AG09309 (cell line): ENCODE measurements at regions not wholly inside any gene's neighbourhood (a gene's known extent, or its start where the extent isn't known, plus 50 kb on each side); places are given as distances from the start of the nearest gene placed in this dataset.
"Not testable (repeated sequence)": the region's sequence is repeated elsewhere in the genome, so short reads cannot be mapped to it uniquely, and the experiment has no call there.

Experiments
- DNase-seq: peaks from one replicate; pipeline ENCODE4 v3.0.0-alpha.2; 2010; ENCODE audit warnings: low read depth
- H3K4me3 ChIP-seq: 2 replicates; pipeline ENCODE4 v1.5.1; 2011; ENCODE audit warnings: mild to moderate bottlenecking, low read depth, low read length, moderate library complexity; ENCODE audit not compliant: control insufficient read depth
- TF ChIP-seq, protein P1 (sequence below): IDR thresholded peaks from 2 replicates; pipeline ENCODE4 v1.5.1; 2011; ENCODE audit warnings: mild to moderate bottlenecking, low read depth, low read length, inconsistent platforms; ENCODE audit not compliant: insufficient read depth, control insufficient read depth; ENCODE audit errors: missing control alignments

DNA sequence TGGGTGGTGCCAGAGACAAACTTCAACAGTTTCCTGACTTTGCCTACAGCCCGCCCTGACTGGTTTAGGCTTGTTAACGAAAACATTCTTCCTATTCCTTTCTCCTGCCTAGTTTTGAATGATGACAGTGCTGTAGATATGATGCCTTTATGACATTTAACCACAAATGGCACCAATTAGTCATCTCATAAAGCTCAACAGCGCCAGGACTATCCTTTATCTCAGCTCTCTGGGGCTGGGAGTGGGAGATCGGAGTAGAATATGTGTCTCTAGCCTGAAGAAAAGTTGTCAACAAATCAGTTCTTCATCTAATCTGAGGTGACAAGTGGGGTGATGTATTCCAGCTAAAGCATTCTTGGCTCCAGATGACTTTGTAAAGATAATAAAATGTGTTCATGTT is 64.6 kb upstream of the SH3RF1 start:
- TF ChIP-seq, protein P1, sequence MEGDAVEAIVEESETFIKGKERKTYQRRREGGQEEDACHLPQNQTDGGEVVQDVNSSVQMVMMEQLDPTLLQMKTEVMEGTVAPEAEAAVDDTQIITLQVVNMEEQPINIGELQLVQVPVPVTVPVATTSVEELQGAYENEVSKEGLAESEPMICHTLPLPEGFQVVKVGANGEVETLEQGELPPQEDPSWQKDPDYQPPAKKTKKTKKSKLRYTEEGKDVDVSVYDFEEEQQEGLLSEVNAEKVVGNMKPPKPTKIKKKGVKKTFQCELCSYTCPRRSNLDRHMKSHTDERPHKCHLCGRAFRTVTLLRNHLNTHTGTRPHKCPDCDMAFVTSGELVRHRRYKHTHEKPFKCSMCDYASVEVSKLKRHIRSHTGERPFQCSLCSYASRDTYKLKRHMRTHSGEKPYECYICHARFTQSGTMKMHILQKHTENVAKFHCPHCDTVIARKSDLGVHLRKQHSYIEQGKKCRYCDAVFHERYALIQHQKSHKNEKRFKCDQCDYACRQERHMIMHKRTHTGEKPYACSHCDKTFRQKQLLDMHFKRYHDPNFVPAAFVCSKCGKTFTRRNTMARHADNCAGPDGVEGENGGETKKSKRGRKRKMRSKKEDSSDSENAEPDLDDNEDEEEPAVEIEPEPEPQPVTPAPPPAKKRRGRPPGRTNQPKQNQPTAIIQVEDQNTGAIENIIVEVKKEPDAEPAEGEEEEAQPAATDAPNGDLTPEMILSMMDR, result no peak
- no peak for DNase-seq
- no peak overlapping the region for H3K4me3 ChIP-seq

DNA sequence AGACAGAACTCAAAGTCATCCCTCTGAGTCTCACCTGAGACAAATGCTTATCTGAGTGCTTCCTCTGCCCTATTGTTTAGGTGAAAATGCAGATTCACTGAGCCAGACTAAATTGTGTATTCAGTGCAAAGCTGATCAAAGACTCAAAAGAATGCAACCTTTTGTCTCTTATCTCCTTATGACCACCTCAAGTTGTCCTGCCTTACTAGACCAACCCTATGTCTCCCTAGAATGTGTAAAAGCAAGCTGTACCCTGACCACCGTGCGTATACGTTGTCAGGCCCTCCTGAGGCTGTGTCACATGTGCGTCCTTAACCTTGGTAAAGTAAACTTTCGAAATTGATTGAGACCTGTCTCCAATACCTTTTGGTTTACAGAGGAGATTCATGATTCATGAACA is 63.6 kb upstream of the SH3RF1 start:
- H3K4me3 ChIP-seq, result no peak overlapping the region
- no peak for DNase-seq
- TF ChIP-seq, protein P1, result no peak

DNA sequence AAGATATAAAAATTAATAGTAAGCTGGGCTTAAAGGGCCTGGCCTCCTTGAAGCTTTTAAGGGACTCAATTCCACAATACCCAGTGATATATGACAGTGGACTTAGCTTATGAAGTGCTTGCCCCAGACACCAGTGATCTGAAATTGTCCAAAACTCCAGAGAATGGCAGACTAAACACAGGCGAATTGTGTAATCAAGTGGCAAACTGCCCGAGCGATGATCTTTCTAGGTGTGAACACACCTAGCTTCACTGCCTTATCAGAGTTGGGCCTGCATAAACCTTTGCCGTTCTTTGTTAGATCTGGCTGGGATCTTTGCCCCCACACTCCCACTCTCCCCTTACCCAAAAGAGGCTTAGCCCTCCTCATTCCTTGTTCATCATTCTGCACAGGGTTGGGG is 62.5 kb upstream of the SH3RF1 start:
- H3K4me3 ChIP-seq, result no peak overlapping the region
- no peak for DNase-seq
- TF ChIP-seq, protein P1, result no peak

DNA sequence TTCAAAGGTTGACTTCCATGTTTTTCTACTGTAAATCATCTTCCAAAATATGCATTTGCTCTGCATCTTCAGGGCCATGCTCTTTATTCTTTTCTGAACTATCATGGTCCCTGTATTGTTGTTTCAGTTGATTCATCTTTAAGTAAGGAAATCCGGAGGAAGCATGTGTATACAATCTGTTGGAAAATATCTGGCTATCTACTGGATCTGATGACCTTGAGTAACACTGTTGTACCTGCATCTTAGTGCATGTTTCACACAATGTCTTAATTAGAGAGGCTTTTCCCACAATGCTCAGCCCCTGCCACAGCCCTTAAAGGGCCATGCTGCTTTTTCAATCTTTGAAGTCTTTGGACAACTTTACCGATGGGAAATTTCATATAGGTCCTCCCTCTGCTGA is 61.8 kb upstream of the SH3RF1 start:
- TF ChIP-seq, protein P1, result no peak
- DNase-seq, result no peak
- H3K4me3 ChIP-seq, result no peak overlapping the region

DNA sequence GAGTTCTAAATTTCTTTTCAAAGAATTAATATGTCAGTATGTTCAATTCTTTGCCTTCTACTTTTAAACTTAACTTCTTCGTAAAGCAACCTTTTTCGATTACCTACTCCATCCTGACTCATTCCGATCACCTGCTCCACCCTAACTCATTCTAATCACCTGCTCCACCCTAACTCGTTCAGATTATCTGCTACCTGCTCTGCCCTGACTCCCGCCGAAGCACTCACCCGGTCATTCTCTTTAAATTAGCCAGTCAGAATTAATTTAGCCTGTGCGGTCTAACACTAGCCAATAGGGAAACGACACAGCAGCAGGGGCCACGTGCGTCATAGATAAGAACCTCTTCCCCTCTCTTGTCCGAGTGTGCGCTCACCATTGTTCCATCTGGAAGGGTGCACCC is 60.1 kb upstream of the SH3RF1 start:
- no peak for DNase-seq
- TF ChIP-seq, protein P1, result no peak
- no peak overlapping the region for H3K4me3 ChIP-seq

DNA sequence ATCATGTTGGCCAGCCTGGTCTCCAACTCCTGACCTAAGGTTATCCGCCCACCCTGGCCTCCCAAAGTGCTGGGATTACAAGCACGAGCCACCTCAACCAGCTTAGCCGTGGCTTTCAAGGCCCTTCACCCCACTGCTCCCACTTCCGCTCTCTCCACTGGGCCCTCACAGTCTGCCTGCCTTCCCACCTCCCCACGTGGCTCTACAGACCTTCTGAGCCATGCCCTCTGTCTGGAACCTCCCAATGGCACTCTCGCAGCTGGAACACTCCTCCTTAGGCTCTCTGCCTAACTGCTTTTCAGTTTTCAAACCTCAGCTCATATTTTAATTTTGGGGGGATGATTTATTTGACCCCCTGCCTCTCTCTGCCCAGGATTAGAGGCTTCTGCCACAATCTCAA is 59.3 kb upstream of the SH3RF1 start:
- TF ChIP-seq, protein P1, result no peak
- no peak overlapping the region for H3K4me3 ChIP-seq
- DNase-seq, result no peak

DNA sequence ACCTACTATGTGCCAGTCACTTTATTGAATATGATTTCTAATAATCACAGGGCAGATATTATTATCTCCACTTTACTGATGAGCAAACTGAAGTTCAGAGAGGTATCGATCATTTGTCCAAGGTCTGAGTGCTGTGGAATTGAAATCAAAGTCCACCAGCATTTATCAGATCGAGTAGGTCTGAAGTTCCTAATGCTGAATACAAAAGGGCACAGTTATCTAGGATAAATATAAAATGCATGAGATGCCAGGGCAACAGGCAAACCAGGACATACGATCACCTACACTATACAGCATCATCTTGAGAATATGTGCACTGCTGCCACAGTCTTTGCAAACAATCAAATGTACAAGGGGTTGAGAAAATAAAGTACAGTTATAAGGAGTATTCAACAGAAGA is 57.2 kb upstream of the SH3RF1 start:
- no peak for DNase-seq
- TF ChIP-seq, protein P1, result no peak
- no peak overlapping the region for H3K4me3 ChIP-seq

DNA sequence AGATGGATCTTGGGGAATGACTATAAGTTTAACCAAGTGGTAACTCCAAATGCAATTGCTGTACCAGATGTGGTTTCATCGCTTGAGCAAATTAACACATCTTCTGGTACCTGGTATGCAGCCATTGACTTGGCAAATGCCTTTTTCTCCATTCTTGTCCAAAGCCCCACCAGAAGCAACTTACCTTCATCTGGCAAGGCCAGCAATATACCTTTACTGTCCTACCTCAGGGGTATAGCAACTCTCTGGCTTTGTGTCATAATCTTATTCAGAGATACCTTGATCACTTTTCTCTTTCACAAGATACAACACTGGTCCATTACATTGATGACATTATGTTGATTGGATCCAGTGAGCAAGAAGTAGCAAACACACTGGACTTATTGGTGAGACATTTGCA is 53.2 kb upstream of the SH3RF1 start:
- H3K4me3 ChIP-seq, DNase-seq: not testable (repeated sequence)

DNA sequence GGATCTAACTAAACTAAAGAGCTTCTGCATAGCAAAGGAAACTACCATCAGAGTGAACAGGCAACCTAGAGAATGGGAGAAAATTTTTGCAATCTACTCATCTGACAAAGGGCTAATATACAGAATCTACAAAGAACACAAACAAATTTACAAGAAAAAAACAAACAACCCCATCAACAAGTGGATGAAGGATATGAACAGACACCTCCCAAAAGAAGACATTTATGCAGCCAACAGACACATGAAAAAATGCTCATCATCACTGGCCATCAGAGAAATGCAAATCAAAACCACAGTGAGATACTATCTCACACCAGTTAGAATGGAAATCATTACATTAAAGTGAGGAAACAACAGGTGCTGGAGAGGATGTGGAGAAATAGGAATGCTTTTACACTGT is 52.1 kb upstream of the SH3RF1 start:
- H3K4me3 ChIP-seq, DNase-seq: not testable (repeated sequence)
